ENCODE measurements at regions not wholly inside any gene's neighbourhood (a gene's known extent, or its start where the extent isn't known, plus 50 kb on each side); places are given as distances from the start of the nearest gene placed in this dataset.
"Not testable (repeated sequence)": the region's sequence is repeated elsewhere in the genome, so short reads cannot be mapped to it uniquely, and the experiment has no call there.

DNA sequence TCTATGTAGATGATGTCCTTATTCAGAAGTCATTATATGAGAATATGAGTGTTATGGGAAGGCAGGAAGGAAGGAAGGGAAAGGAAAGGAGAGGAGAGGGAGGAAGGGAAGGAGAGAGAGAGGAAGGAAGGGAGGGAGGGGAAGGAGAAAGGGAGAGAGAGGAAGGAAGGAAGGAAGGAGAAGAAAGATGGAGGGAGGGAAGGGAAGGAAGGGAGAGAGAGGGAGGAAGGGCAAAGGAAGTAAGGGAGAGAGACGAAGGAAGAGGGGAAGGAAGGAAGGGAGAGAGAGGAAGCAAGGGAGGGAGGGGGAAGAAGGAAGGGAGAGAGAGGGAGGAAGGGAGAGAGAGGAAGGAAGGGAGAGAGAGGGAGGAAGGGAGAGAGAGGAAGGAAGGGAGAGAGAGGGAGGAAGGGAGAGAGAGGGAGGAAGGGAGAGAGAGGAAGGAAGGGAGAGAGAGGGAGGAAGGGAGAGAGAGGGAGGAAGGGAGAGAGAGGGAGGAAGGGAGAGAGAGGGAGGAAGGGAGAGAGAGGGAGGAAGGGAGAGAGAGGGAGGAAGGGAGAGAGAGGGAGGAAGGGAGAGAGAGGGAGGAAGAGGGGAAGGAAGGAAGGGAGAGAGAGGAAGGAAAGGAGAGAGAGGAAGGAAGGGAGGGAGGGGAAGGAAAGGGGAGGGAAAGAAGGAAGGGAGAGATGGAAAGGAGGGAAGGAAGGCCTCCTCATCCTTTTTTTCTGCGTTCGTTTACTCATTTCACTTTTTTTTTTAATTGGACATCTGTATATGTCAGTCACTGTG lies 103.0 kb upstream of the RBFOX1 start:
- not testable (repeated sequence) for H3K14ac ChIP-seq (ENCODE audit: low read length); H2BK12ac ChIP-seq (ENCODE audit: low read length); H4K12ac ChIP-seq (ENCODE audit: low read depth, low read length); H3K23ac ChIP-seq (ENCODE audit: low read length); H3K4me2 ChIP-seq (ENCODE audit: low read length); H2AK5ac ChIP-seq (ENCODE audit: low read length); H3K9ac ChIP-seq (ENCODE audit: low read length); DNase-seq; H3K4me1 ChIP-seq (ENCODE audit: control insufficient read depth in 1 of 2, insufficient read depth in 2 of 2, low read length in 2 of 2); H3K36me3 ChIP-seq (ENCODE audit: control insufficient read depth in 1 of 2, insufficient read depth in 2 of 2, low read length in 2 of 2); H4K8ac ChIP-seq (ENCODE audit: low read depth, low read length); H3K9me3 ChIP-seq (ENCODE audit: insufficient read depth, low read depth, low read length); H4K91ac ChIP-seq (ENCODE audit: low read depth, low read length); H3K4ac ChIP-seq (ENCODE audit: low read depth, low read length); H3K4me3 ChIP-seq (ENCODE audit: low read depth, low read length); H2BK120ac ChIP-seq (ENCODE audit: insufficient read depth, low read length, poor library complexity); H3K18ac ChIP-seq (ENCODE audit: low read length); H3K79me1 ChIP-seq (ENCODE audit: low read length); H2AFZ ChIP-seq (ENCODE audit: insufficient read depth, low read length, poor library complexity); H3K27ac ChIP-seq (ENCODE audit: low read depth, low read length); H2BK5ac ChIP-seq (ENCODE audit: low read depth, low read length, poor library complexity); H3K79me2 ChIP-seq (ENCODE audit: control insufficient read depth, insufficient read depth, low read length, poor library complexity); H3K27me3 ChIP-seq (ENCODE audit: insufficient read depth, low read length)
- WGBS (ENCODE audit: extremely low coverage, insufficient coverage, insufficient read length) = 100% methylated on average over 1 of the region's 3 CpGs

DNA sequence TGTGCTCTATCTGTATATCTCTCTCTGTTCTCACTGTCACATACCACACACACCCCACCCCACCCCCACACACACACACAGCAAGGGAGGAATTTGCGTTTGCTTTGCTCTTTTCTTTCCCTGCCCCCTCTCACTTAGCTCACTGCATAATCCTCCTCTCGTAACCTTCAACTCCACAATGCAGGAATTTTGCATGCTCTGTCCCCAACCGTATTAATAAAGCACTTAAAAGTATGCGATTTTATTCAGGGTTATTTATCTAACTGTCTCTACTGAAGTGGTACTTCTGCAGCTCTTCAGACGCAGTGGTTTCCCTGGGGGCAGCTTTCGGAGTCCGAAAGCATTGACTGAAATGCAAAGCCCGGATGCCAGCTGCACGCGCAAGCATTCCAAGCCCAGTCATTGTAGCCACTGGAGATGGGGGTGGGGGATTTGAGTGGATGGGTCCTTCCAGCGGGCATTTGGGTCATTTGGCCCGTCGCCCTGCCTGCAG lies 105.4 kb upstream of the RBFOX1 start:
- H3K79me2 ChIP-seq (ENCODE audit: control insufficient read depth, insufficient read depth, low read length, poor library complexity) = no peaks in the 10 kb centered on the region
- no CpG with 5 or more reads among the region's 13 CpGs for WGBS (ENCODE audit: extremely low coverage, insufficient coverage, insufficient read length)
- H2BK120ac ChIP-seq (ENCODE audit: insufficient read depth, low read length, poor library complexity) = no peak overlapping the region
- peak; percentile 43 to 52 for DNase-seq
- H3K9ac ChIP-seq (ENCODE audit: low read length) = no peak overlapping the region
- no peak overlapping the region for H4K91ac ChIP-seq (ENCODE audit: low read depth, low read length)
- no peak overlapping the region for H2BK12ac ChIP-seq (ENCODE audit: low read length)
- peak overlapping the region; percentile 65 for H3K4me2 ChIP-seq (ENCODE audit: low read length)
- no peak overlapping the region for H4K8ac ChIP-seq (ENCODE audit: low read depth, low read length)
- H3K23ac ChIP-seq (ENCODE audit: low read length) = no peak overlapping the region
- H3K4me1 ChIP-seq (ENCODE audit: control insufficient read depth in 1 of 2, insufficient read depth in 2 of 2, low read length in 2 of 2) = peaks cover 7% of the 10 kb centered on the region in 2 experiments
- no peak overlapping the region for H3K18ac ChIP-seq (ENCODE audit: low read length)
- H3K27ac ChIP-seq (ENCODE audit: low read depth, low read length) = no peak overlapping the region
- H3K14ac ChIP-seq (ENCODE audit: low read length) = no peak overlapping the region
- H2AFZ ChIP-seq (ENCODE audit: insufficient read depth, low read length, poor library complexity) = no peak overlapping the region
- no peaks in the 10 kb centered on the region for H3K9me3 ChIP-seq (ENCODE audit: insufficient read depth, low read depth, low read length)
- no peaks in the 10 kb centered on the region for H3K79me1 ChIP-seq (ENCODE audit: low read length)
- no peak overlapping the region for H3K4me3 ChIP-seq (ENCODE audit: low read depth, low read length)
- H4K12ac ChIP-seq (ENCODE audit: low read depth, low read length) = no peak overlapping the region
- no peak overlapping the region for H3K4ac ChIP-seq (ENCODE audit: low read depth, low read length)
- H3K27me3 ChIP-seq (ENCODE audit: insufficient read depth, low read length) = no peaks in the 10 kb centered on the region
- H2AK5ac ChIP-seq (ENCODE audit: low read length) = no peak overlapping the region
- H3K36me3 ChIP-seq (ENCODE audit: control insufficient read depth in 1 of 2, insufficient read depth in 2 of 2, low read length in 2 of 2) = no peaks in the 10 kb centered on the region
- no peak overlapping the region for H2BK5ac ChIP-seq (ENCODE audit: low read depth, low read length, poor library complexity)

DNA sequence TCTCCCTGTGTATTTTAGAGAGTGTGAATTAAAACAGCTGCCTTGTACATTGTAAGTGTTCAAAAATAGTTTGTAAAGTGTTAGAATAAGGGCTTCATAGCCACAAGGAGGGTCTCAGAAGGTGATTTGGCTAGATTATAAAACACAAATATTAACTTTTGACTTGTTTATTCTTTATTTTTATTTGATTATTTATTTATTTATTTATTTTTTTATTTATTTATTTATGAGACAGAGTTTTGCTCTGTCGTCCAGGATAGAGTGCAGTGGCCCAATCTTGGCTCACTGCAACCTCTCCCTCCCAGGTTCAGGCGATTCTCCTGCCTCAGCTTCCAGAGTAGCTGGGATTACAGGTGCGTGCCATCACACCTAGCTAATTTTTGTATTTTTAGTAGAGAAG lies 111.5 kb upstream of the RBFOX1 start:
- Histone ChIP-seq H3K79me2 (ENCODE audit: control insufficient read depth, insufficient read depth, low read length, poor library complexity) (no peaks in the 10 kb centered on the region), H4K91ac (ENCODE audit: low read depth, low read length) (no peak overlapping the region), H3K18ac (ENCODE audit: low read length) (no peak overlapping the region), H3K79me1 (ENCODE audit: low read length) (no peaks in the 10 kb centered on the region), H3K4ac (ENCODE audit: low read depth, low read length) (no peak overlapping the region), H3K9ac (ENCODE audit: low read length) (no peak overlapping the region), H2BK12ac (ENCODE audit: low read length) (no peak overlapping the region), H2AFZ (ENCODE audit: insufficient read depth, low read length, poor library complexity) (no peak overlapping the region), H3K4me1 (ENCODE audit: control insufficient read depth in 1 of 2, insufficient read depth in 2 of 2, low read length in 2 of 2) (no peaks in the 10 kb centered on the region), H3K23ac (ENCODE audit: low read length) (no peak overlapping the region), H4K8ac (ENCODE audit: low read depth, low read length) (no peak overlapping the region), H2BK120ac (ENCODE audit: insufficient read depth, low read length, poor library complexity) (no peak overlapping the region), H3K14ac (ENCODE audit: low read length) (no peak overlapping the region), H3K27me3 (ENCODE audit: insufficient read depth, low read length) (no peaks in the 10 kb centered on the region), H3K9me3 (ENCODE audit: insufficient read depth, low read depth, low read length) (peaks cover 3% of the 10 kb centered on the region), H2AK5ac (ENCODE audit: low read length) (no peak overlapping the region), H3K36me3 (ENCODE audit: control insufficient read depth in 1 of 2, insufficient read depth in 2 of 2, low read length in 2 of 2) (no peaks in the 10 kb centered on the region), H4K12ac (ENCODE audit: low read depth, low read length) (no peak overlapping the region), H3K27ac (ENCODE audit: low read depth, low read length) (no peak overlapping the region), H3K4me2 (ENCODE audit: low read length) (no peak overlapping the region), H3K4me3 (ENCODE audit: low read depth, low read length) (no peak overlapping the region), H2BK5ac (ENCODE audit: low read depth, low read length, poor library complexity) (no peak overlapping the region)
- WGBS (ENCODE audit: extremely low coverage, insufficient coverage, insufficient read length) = no CpG with 5 or more reads among the region's 3 CpGs
- no peak for DNase-seq

DNA sequence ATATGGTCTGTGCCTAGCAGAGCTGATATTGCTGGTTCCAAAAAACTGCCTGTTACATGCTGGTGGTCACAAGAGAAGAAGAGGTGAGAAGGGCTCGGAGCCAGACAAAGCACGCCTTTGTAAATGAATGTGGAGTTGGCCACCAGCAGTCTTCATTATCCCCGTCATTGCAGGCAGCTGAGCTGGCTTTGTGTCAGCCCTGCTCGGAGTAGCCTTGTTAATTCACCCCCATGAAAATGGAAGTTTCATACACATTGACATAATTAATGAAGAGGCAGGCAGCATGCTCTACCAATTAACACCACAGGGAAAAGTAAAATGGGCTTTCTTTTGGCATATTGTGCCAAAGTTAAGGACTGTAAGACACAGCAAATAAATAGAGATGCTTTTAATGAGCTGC lies 113.7 kb upstream of the RBFOX1 start:
- no peak for DNase-seq
- H3K9me3 ChIP-seq (ENCODE audit: insufficient read depth, low read depth, low read length) = peaks cover 3% of the 10 kb centered on the region
- H3K14ac ChIP-seq (ENCODE audit: low read length) = no peak overlapping the region
- no peak overlapping the region for H2AFZ ChIP-seq (ENCODE audit: insufficient read depth, low read length, poor library complexity)
- no peak overlapping the region for H2BK120ac ChIP-seq (ENCODE audit: insufficient read depth, low read length, poor library complexity)
- no peak overlapping the region for H4K91ac ChIP-seq (ENCODE audit: low read depth, low read length)
- H3K18ac ChIP-seq (ENCODE audit: low read length) = no peak overlapping the region
- no peaks in the 10 kb centered on the region for H3K36me3 ChIP-seq (ENCODE audit: control insufficient read depth in 1 of 2, insufficient read depth in 2 of 2, low read length in 2 of 2)
- no peak overlapping the region for H2BK12ac ChIP-seq (ENCODE audit: low read length)
- no peak overlapping the region for H3K4me3 ChIP-seq (ENCODE audit: low read depth, low read length)
- H3K4me2 ChIP-seq (ENCODE audit: low read length) = no peak overlapping the region
- no peak overlapping the region for H3K9ac ChIP-seq (ENCODE audit: low read length)
- H2AK5ac ChIP-seq (ENCODE audit: low read length) = no peak overlapping the region
- no peak overlapping the region for H4K8ac ChIP-seq (ENCODE audit: low read depth, low read length)
- H3K4me1 ChIP-seq (ENCODE audit: control insufficient read depth in 1 of 2, insufficient read depth in 2 of 2, low read length in 2 of 2) = no peaks in the 10 kb centered on the region
- WGBS (ENCODE audit: extremely low coverage, insufficient coverage, insufficient read length) = no CpG with 5 or more reads among the region's 4 CpGs
- H3K27me3 ChIP-seq (ENCODE audit: insufficient read depth, low read length) = no peaks in the 10 kb centered on the region
- no peaks in the 10 kb centered on the region for H3K79me1 ChIP-seq (ENCODE audit: low read length)
- H4K12ac ChIP-seq (ENCODE audit: low read depth, low read length) = no peak overlapping the region
- H3K23ac ChIP-seq (ENCODE audit: low read length) = no peak overlapping the region
- no peak overlapping the region for H3K4ac ChIP-seq (ENCODE audit: low read depth, low read length)
- H3K27ac ChIP-seq (ENCODE audit: low read depth, low read length) = no peak overlapping the region
- H2BK5ac ChIP-seq (ENCODE audit: low read depth, low read length, poor library complexity) = no peak overlapping the region
- no peaks in the 10 kb centered on the region for H3K79me2 ChIP-seq (ENCODE audit: control insufficient read depth, insufficient read depth, low read length, poor library complexity)
